ENCODE measurements at regions not wholly inside any gene's neighbourhood (a gene's known extent, or its start where the extent isn't known, plus 50 kb on each side); places are given as distances from the start of the nearest gene placed in this dataset.
A peak's percentile ranks its signal among the peaks of the same experiment; 100 is the strongest.
"Not testable (repeated sequence)": the region's sequence is repeated elsewhere in the genome, so short reads cannot be mapped to it uniquely, and the experiment has no call there.

GRCh38 chr6:115053169-115053860 lies 710.5 kb upstream of the HS3ST5 start:
- ATAC-seq: no peak

- ATAC-seq: no peak
Observed at GRCh38 chr6:115016593-115016992, 673.8 kb upstream of the HS3ST5 start.

GRCh38 chr6:115004982-115005381 lies 662.2 kb upstream of the HS3ST5 start:
- ATAC-seq: no peak

GRCh38 chr6:115004204-115004603 lies 661.4 kb upstream of the HS3ST5 start:
- peak; percentile 50 for ATAC-seq

- ATAC-seq: peak; percentile 29
Observed at GRCh38 chr6:115001731-115002350, 659.0 kb upstream of the HS3ST5 start.

DNA sequence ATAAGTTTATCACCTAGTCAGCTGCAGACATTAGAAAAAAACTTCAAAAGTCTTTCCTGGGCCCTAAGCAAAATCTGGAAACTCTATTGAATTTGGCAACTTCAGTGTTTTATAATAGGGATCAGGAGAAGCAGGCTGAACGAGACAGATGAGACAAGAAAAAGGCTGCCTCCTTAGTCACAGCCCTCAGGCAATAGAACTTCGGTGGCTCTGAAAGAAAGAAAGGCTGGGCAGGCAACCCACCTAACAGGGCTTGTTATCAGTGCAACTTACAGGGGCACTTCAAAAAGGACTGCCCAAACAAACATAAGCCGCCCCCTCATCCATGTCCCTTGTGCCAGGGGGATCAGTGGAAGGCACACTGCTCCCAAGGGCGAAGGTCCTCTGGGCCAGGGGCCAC lies 657.9 kb upstream of the HS3ST5 start:
- peak; percentile 71 for ATAC-seq

- ATAC-seq: no peak
Observed at GRCh38 chr6:114998492-114998891, 655.7 kb upstream of the HS3ST5 start.

- no peak for ATAC-seq
Observed at GRCh38 chr6:114997813-114998292, 655.0 kb upstream of the HS3ST5 start.

DNA sequence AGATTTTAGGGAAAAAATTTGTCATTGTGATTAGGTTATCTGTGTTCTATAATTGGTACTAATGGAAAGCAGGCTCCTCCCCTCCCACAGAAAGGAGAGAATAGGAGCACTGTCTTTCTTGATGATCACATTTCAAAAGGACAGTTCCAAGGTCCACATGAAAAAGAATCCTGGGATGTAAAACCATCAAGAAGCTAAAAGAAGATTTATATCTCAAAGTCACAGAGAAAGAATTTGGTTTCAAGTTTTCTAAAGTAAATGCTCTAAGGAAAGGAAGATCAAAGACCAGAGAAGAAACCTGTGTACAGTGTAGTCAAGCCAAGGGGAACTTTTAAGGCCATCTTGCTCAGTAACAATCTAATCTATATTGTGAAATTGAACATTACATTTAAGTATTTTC lies 652.7 kb upstream of the HS3ST5 start:
- ATAC-seq: no peak

DNA sequence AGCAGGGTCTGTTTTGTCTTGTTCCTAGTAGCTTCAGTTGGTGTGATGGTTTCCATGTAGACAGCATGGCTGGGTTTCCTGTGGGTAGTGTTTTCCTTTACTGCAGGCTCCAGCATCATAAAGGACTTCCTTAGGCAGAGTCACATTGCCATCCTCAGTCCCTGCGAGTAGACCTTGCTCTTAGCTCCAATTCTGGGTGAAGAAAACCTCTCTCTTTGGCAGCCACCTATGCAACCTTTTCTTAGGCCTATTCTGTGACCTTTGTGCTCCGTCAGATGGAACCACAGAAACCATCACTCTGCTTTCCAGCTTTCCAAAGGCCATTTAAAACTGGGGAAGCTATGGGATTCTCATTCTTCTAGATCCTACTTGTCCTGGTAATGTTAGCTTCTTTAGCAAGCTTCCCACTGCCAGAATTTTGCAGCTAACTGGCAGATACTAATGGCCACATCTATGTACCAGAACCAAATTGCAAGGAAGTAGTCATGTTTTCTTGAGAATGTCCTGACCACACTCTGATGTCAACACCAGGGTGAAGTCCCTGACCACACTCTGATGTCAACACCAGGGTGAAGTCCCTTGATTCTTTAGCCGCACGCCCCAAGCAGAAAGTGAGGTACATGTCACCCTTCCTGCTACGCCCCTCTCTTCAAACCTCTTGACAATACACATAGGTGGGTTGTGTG lies 646.6 kb upstream of the HS3ST5 start:
- ATAC-seq: peak; percentile 25

- ATAC-seq: no peak
Observed at GRCh38 chr6:114987281-114987680, 644.5 kb upstream of the HS3ST5 start.

- no peak for ATAC-seq
Observed at GRCh38 chr6:114955363-114955762, 612.5 kb upstream of the HS3ST5 start.

DNA sequence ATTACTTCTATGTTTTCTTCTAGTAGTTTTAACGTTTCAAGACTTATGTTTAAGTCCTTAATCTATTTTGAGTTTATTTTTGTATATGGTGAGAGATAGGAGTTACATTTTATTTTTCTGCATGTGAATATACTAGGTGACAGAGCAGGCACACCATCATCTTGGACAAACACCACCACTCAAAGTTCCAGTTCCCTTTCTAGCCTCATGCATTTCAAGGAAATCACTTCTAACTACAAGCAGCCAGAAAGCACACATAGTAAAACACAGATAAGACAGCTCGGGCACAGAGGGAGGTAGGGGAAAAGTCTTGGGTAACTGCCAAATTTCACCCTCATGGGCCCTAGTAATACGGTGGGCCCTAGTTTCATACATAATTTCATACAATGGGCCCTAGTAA lies 609.4 kb upstream of the HS3ST5 start:
- no peak for ATAC-seq

DNA sequence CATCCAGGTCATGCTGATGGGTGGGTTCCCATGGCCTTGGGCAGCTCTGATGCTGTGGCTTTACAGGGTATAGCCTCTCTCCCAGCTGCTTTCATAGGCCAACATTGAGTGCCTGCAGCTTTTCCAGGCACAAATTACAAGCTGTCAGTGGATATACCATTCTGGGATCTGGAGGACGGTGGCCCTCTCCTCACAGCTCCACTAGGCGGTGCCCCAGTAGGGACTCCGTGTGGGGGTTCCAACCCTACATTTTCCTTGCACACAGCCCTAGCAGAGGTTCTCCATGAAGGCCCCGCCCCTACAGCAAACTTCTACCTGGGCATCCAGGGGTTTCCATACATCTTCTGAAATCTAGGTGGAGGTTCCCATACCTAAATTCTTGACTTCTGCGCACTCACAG lies 602.6 kb upstream of the HS3ST5 start:
- no peak for ATAC-seq

- no peak for ATAC-seq
Observed at GRCh38 chr6:114941078-114941477, 598.3 kb upstream of the HS3ST5 start.

- no peak for ATAC-seq
Observed at GRCh38 chr6:114940181-114940580, 597.4 kb upstream of the HS3ST5 start.

DNA sequence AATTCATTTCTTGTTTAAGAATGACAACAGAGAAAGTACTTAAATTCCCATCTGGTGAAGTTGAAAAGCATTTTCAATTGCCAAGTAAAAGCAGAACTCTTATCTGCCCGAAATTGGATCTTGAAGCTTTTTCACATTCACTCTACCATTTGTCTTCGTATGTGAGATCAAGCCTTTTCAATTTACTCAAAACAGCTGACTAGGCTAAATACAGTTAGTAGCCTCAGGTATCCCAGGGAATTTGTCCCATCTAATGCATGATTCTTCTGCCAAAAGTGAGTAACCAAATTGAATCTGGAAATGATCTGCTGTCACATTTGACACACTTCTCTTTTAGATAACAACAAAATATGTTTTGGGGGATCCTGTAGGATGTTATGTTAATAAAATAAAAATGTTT lies 596.8 kb upstream of the HS3ST5 start:
- ATAC-seq: no peak

- ATAC-seq: no peak
Observed at GRCh38 chr6:114936080-114936479, 593.3 kb upstream of the HS3ST5 start.

GRCh38 chr6:114934079-114934478 lies 591.3 kb upstream of the HS3ST5 start:
- ATAC-seq: no peak

DNA sequence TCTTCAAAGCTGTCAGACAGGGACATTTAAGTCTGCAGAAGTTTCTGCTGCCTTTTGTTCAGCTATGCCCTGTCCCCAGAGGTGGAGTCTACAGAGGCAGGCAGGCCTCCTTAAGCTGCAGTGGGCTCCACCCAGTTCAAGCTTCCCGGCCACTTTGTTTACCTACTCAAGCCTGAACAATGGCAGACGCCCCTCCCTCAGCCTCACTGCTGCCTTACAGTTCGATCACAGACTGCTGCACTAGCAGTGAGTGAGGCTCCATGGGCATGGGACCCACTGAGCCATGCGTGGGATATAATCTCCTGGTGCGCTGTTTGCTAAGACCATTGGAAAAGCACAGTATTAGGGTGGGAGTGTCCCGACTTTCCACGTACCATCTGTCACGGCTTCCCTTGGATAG lies 585.9 kb upstream of the HS3ST5 start:
- ATAC-seq: not testable (repeated sequence)

GRCh38 chr6:114906096-114906495 lies 563.3 kb upstream of the HS3ST5 start:
- no peak for ATAC-seq

- no peak for ATAC-seq
Observed at GRCh38 chr6:114897536-114897935, 554.7 kb upstream of the HS3ST5 start.

GRCh38 chr6:114892211-114892610 lies 549.4 kb upstream of the HS3ST5 start:
- ATAC-seq: no peak

- no peak for ATAC-seq
Observed at GRCh38 chr6:114888241-114888640, 545.4 kb upstream of the HS3ST5 start.

Data from esophagus mucosa (tissue), 1 donor.